ENCODE measurements at regions not wholly inside any gene's neighbourhood (a gene's known extent, or its start where the extent isn't known, plus 50 kb on each side); places are given as distances from the start of the nearest gene placed in this dataset.

- TF ChIP-seq CEBPB (IDR thresholded peaks at IDR 0.05; ENCODE audit: low read depth) = no peak
- TF ChIP-seq SRF (IDR thresholded peaks at IDR 0.05; ENCODE audit: low read depth) = no peak
- TF ChIP-seq TCF7L2 (IDR thresholded peaks at IDR 0.05; ENCODE audit: borderline replicate concordance, extremely low read depth, insufficient read depth, insufficient read length) = no peak
- TF ChIP-seq EZH2 (IDR thresholded peaks at IDR 0.05) = no peak
- no peak for TF ChIP-seq POLR2A (IDR thresholded peaks at IDR 0.05; ENCODE audit: borderline replicate concordance, extremely low read depth, insufficient read depth, insufficient read length)
- no peak for TF ChIP-seq RAD21 (IDR thresholded peaks at IDR 0.05; ENCODE audit: low read depth)
- no peak for TF ChIP-seq CTCF (IDR thresholded peaks at IDR 0.05 in 2 of 3, conservative IDR thresholded peaks at IDR 0.05 in 1 of 3; ENCODE audit: borderline replicate concordance in 1 of 3, insufficient read depth in 1 of 3, low read depth in 2 of 3, low read length in 2 of 3)
- TF ChIP-seq REST (IDR thresholded peaks at IDR 0.05; ENCODE audit: low read depth) = no peak
These were observed 1231.6 kb downstream of the TBC1D22A start for GRCh38 chr22:47994045-47994444.
